H1 (cell line): ENCODE measurements at regions not wholly inside any gene's neighbourhood (a gene's known extent, or its start where the extent isn't known, plus 50 kb on each side); places are given as distances from the start of the nearest gene placed in this dataset.

Experiments
- CHD2 ChIP-seq: IDR thresholded peaks from 2 replicates; pipeline ENCODE4 v1.6.1; 2012; ENCODE audit warnings: low read length, improper control_type of control experiment
- CREB1 ChIP-seq: IDR thresholded peaks from 2 replicates; pipeline ENCODE4 v1.6.1; 2012; ENCODE audit warnings: inconsistent platforms
- EGR1 ChIP-seq: IDR thresholded peaks from 2 replicates; pipeline ENCODE4 v1.6.1; 2011; ENCODE audit warnings: low read depth, low read length, borderline replicate concordance
- EP300 ChIP-seq, 2 experiments: IDR thresholded peaks; 1 replicate in 1 of 2; 2 replicates in 1 of 2; pipeline ENCODE4 v1.6.1; 2011 to 2012; ENCODE audit warnings: low read depth in 2 of 2, low read length in 2 of 2, mild to moderate bottlenecking in 2 of 2, borderline replicate concordance in 1 of 2, inconsistent platforms in 1 of 2, moderate library complexity in 1 of 2
- EZH2 ChIP-seq: fragments of 200-600 bp; sonication (generic); IDR thresholded peaks from 2 replicates; pipeline ENCODE4 v1.7.1; 2012; ENCODE audit warnings: low read depth, mild to moderate bottlenecking, moderate library complexity, low read length, inconsistent platforms; ENCODE audit not compliant: severe bottlenecking
- KDM1A ChIP-seq: fragments of 200-600, 300-600 bp; sonication (generic); IDR thresholded peaks from 2 replicates; pipeline ENCODE4 v1.7.1; 2016; ENCODE audit warnings: mild to moderate bottlenecking, low read length, borderline replicate concordance
- POLR2A ChIP-seq, 2 experiments: IDR thresholded peaks; 1 replicate in 1 of 2; 2 replicates in 1 of 2; pipeline ENCODE4 v1.6.1; 2011; ENCODE audit warnings: low read depth in 2 of 2, low read length in 2 of 2, mild to moderate bottlenecking in 2 of 2; ENCODE audit errors: control extremely low read depth in 1 of 2
- POLR2AphosphoS5 ChIP-seq: IDR thresholded peaks from 2 replicates; pipeline ENCODE4 v1.6.1; 2011; ENCODE audit warnings: low read depth, low read length
- RAD21 ChIP-seq, 2 experiments: IDR thresholded peaks in 1 of 2; conservative IDR thresholded peaks in 1 of 2; 2 replicates each; pipeline ENCODE4 v1.6.1; 2011; ENCODE audit warnings: low read depth in 2 of 2, low read length in 2 of 2, improper control_type of control experiment in 1 of 2, inconsistent platforms in 1 of 2, mild to moderate bottlenecking in 1 of 2, moderate library complexity in 1 of 2
- SP4 ChIP-seq: IDR thresholded peaks from 2 replicates; pipeline ENCODE4 v1.6.1; 2012; ENCODE audit warnings: low read length, inconsistent platforms
- SUZ12 ChIP-seq: fragments of 200-600 bp; sonication (generic); IDR thresholded peaks from 2 replicates; pipeline ENCODE4 v1.6.1; 2012; ENCODE audit warnings: mild to moderate bottlenecking, inconsistent platforms, low read length, moderate library complexity, mixed read lengths
- TF ChIP-seq, protein P1 (sequence below), 3 experiments: IDR thresholded peaks; 1 replicate in 2 of 3; 2 replicates in 1 of 3; pipeline versions ENCODE4 v1.5.1 to v1.6.1; 2011; ENCODE audit warnings: low read length in 3 of 3, mild to moderate bottlenecking in 3 of 3, inconsistent platforms in 2 of 3, low read depth in 1 of 3, moderate library complexity in 1 of 3; ENCODE audit not compliant: insufficient read depth in 1 of 3; ENCODE audit errors: control extremely low read depth in 1 of 3
- TF ChIP-seq, protein P2 (sequence below): IDR thresholded peaks from 2 replicates; pipeline ENCODE4 v1.6.1; 2011; ENCODE audit warnings: low read depth, mild to moderate bottlenecking, low read length; ENCODE audit not compliant: insufficient read depth

DNA sequence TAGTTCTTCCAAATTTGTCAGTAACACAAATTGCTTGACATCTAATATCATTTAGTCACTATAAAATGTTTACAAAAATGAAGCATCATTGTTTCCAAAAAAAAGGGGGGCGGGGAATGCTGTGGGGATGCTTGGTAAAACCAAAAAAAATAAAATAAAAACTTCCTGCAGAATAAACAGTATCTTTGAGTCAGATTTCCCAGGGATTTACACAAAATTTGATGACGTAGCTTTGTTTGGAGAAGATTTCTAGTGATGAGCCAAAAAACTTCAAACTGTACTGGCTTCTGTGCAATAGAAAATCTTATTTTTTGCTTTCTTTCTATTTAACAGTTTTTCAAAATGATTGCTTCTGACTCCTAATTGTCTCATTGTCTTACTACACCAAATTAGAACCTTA lies 80.0 kb downstream of the MZT1 start:
- TF ChIP-seq EP300 (IDR thresholded peaks at IDR 0.05; ENCODE audit: borderline replicate concordance in 1 of 2, low read depth in 2 of 2, low read length in 2 of 2) = no peak
- TF ChIP-seq, protein P1, sequence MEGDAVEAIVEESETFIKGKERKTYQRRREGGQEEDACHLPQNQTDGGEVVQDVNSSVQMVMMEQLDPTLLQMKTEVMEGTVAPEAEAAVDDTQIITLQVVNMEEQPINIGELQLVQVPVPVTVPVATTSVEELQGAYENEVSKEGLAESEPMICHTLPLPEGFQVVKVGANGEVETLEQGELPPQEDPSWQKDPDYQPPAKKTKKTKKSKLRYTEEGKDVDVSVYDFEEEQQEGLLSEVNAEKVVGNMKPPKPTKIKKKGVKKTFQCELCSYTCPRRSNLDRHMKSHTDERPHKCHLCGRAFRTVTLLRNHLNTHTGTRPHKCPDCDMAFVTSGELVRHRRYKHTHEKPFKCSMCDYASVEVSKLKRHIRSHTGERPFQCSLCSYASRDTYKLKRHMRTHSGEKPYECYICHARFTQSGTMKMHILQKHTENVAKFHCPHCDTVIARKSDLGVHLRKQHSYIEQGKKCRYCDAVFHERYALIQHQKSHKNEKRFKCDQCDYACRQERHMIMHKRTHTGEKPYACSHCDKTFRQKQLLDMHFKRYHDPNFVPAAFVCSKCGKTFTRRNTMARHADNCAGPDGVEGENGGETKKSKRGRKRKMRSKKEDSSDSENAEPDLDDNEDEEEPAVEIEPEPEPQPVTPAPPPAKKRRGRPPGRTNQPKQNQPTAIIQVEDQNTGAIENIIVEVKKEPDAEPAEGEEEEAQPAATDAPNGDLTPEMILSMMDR (IDR thresholded peaks at IDR 0.05; ENCODE audit: control extremely low read depth in 1 of 3, insufficient read depth in 1 of 3, low read depth in 1 of 3, low read length in 3 of 3) = no peak
- TF ChIP-seq POLR2A (IDR thresholded peaks at IDR 0.05; ENCODE audit: control extremely low read depth in 1 of 2, low read depth in 2 of 2, low read length in 2 of 2) = no peak
- TF ChIP-seq CREB1 = no peak
- TF ChIP-seq RAD21 (IDR thresholded peaks at IDR 0.05 in 1 of 2, conservative IDR thresholded peaks at IDR 0.05 in 1 of 2; ENCODE audit: low read depth in 2 of 2, low read length in 2 of 2) = no peak
- TF ChIP-seq, protein P2, sequence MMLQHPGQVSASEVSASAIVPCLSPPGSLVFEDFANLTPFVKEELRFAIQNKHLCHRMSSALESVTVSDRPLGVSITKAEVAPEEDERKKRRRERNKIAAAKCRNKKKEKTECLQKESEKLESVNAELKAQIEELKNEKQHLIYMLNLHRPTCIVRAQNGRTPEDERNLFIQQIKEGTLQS = no peak
- no peak for TF ChIP-seq EGR1
- TF ChIP-seq EZH2 = no peak
- no peak for TF ChIP-seq SP4
- TF ChIP-seq POLR2AphosphoS5 = no peak
- TF ChIP-seq SUZ12 = no peak
- TF ChIP-seq KDM1A = no peak
- TF ChIP-seq CHD2 = no peak
